Suprapubic skin (tissue), 3 donors: ENCODE measurements at regions not wholly inside any gene's neighbourhood (a gene's known extent, or its start where the extent isn't known, plus 50 kb on each side); places are given as distances from the start of the nearest gene placed in this dataset.

Source experiments
- EP300 ChIP-seq: sonication (generic); formaldehyde crosslinking; IDR thresholded peaks from one replicate; pipeline ENCODE4 v1.6.1; 2017; ENCODE audit warnings: antibody characterized with exemption
- POLR2A ChIP-seq, 2 donors: fragments of 450-650 bp; IDR thresholded peaks; one replicate each; pipeline ENCODE4 v1.6.1; 2017; ENCODE audit warnings: antibody characterized with exemption in 2 of 2, mild to moderate bottlenecking in 2 of 2, moderate library complexity in 2 of 2
- TF ChIP-seq, protein P1 (sequence below), 2 donors: fragments of 200-600 bp in 1 of 2; fragments of 450-650 bp in 1 of 2; sonication (generic) in 1 of 2; IDR thresholded peaks; one replicate each; pipeline ENCODE4 v1.5.1; 2016 to 2019; ENCODE audit warnings: antibody characterized with exemption in 2 of 2, mild to moderate bottlenecking in 1 of 2, moderate library complexity in 1 of 2

- TF ChIP-seq, protein P1, sequence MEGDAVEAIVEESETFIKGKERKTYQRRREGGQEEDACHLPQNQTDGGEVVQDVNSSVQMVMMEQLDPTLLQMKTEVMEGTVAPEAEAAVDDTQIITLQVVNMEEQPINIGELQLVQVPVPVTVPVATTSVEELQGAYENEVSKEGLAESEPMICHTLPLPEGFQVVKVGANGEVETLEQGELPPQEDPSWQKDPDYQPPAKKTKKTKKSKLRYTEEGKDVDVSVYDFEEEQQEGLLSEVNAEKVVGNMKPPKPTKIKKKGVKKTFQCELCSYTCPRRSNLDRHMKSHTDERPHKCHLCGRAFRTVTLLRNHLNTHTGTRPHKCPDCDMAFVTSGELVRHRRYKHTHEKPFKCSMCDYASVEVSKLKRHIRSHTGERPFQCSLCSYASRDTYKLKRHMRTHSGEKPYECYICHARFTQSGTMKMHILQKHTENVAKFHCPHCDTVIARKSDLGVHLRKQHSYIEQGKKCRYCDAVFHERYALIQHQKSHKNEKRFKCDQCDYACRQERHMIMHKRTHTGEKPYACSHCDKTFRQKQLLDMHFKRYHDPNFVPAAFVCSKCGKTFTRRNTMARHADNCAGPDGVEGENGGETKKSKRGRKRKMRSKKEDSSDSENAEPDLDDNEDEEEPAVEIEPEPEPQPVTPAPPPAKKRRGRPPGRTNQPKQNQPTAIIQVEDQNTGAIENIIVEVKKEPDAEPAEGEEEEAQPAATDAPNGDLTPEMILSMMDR (IDR thresholded peaks at IDR 0.05): no peak
- TF ChIP-seq POLR2A (IDR thresholded peaks at IDR 0.05): no peak
- no peak for TF ChIP-seq EP300
These were observed 333.3 kb downstream of the FAT3 start for GRCh38 chr11:92557879-92558278.
